ENCODE measurements at regions not wholly inside any gene's neighbourhood (a gene's known extent, or its start where the extent isn't known, plus 50 kb on each side); places are given as distances from the start of the nearest gene placed in this dataset.

GRCh38 chr16:55252577-55252976 is 71.4 kb upstream of the IRX6 start:
- FAIRE-seq (no peak), DNase-seq (ENCODE audit: low read depth, low spot score) (no peak)
- Histone ChIP-seq H3K27me3 (ENCODE audit: control insufficient read depth in 2 of 2, insufficient read depth in 2 of 2, low read length in 2 of 2) (no peaks in the 10 kb centered on the region), H3K79me2 (ENCODE audit: control insufficient read depth, insufficient read depth, low read length) (no peaks in the 10 kb centered on the region), H2AFZ (ENCODE audit: low read depth, low read length) (no peak overlapping the region), H3K9ac (replicated peaks; ENCODE audit: extremely low read depth, insufficient read depth, low read length) (no peak overlapping the region), H3K9me1 (replicated peaks; ENCODE audit: control insufficient read depth, extremely low read depth, insufficient read depth, low read length) (no peaks in the 10 kb centered on the region), H3K27ac (ENCODE audit: insufficient read depth, low read depth, low read length) (no peak overlapping the region), H3K4me1 (ENCODE audit: control insufficient read depth, extremely low read depth, insufficient read depth, low read length) (no peaks in the 10 kb centered on the region), H3K9me3 (replicated peaks; ENCODE audit: control insufficient read depth, insufficient read depth, low read length) (no peaks in the 10 kb centered on the region), H3K36me3 (ENCODE audit: control insufficient read depth in 2 of 2, extremely low read depth in 1 of 2, insufficient read depth in 2 of 2, low read length in 2 of 2) (no peaks in the 10 kb centered on the region), H3K4me3 (replicated peaks in 1 of 3; ENCODE audit: insufficient read depth in 1 of 3, low read depth in 1 of 3, low read length in 3 of 3) (no peak overlapping the region), H4K20me1 (replicated peaks; ENCODE audit: control insufficient read depth, extremely low read depth, insufficient read depth, low read length) (peaks cover 2% of the 10 kb centered on the region), H3K4me2 (ENCODE audit: insufficient read depth, low read length) (no peak overlapping the region)
- TF ChIP-seq JUN (IDR thresholded peaks at IDR 0.05; ENCODE audit: borderline replicate concordance, insufficient read depth, insufficient read length, low read depth) (no peak), CTCF (IDR thresholded peaks at IDR 0.05; ENCODE audit: extremely low read depth in 1 of 2, insufficient read depth in 1 of 2, low read depth in 1 of 2, low read length in 2 of 2) (no peak), GATA2 (IDR thresholded peaks at IDR 0.05; ENCODE audit: insufficient read depth, insufficient read length, low read depth, low read length) (no peak), MAX (IDR thresholded peaks at IDR 0.05; ENCODE audit: insufficient read depth, insufficient read length) (no peak), FOS (IDR thresholded peaks at IDR 0.05; ENCODE audit: borderline replicate concordance, insufficient read depth, low read length) (no peak), EZH2 (IDR thresholded peaks at IDR 0.05; ENCODE audit: borderline replicate concordance, low read depth, low read length, severe bottlenecking) (no peak), POLR2AphosphoS5 (IDR thresholded peaks at IDR 0.05; ENCODE audit: insufficient read depth, low read depth, low read length) (no peak), POLR2A (IDR thresholded peaks at IDR 0.05; ENCODE audit: low read depth, low read length) (no peak), MYC (IDR thresholded peaks at IDR 0.05; ENCODE audit: low read depth, low read length) (no peak)
- dilution Hi-C loops (cut with MboI; ENCODE audit: extremely low pct_ligation_motif_present, low sequenced_read_pairs), result no loop called here
- BruUV-seq (replicated peaks), result no TSS peak
- intact Hi-C loops (cut with micrococcal nuclease), result loop anchor here (10.0 kb wide), 1 partner anchor 328 kb away; no protein-coding TSS in a partner anchor
- CTCF ChIA-PET, result no interaction called here
- POLR2A ChIA-PET, result no interaction called here

Data from endothelial cell of umbilical vein (primary cell).